Ishikawa (cell line): ENCODE measurements at regions not wholly inside any gene's neighbourhood (a gene's known extent, or its start where the extent isn't known, plus 50 kb on each side); places are given as distances from the start of the nearest gene placed in this dataset.

ENCODE experiments used
- CREB1 ChIP-seq: IDR thresholded peaks from 2 replicates; pipeline ENCODE4 v1.6.1; 2012; ENCODE audit warnings: low read depth
- EP300 ChIP-seq: IDR thresholded peaks from 2 replicates; pipeline ENCODE4 v1.6.1; 2012; ENCODE audit warnings: borderline replicate concordance
- TAF1 ChIP-seq: IDR thresholded peaks from 2 replicates; pipeline ENCODE4 v1.6.1; 2012; ENCODE audit warnings: low read depth, mild to moderate bottlenecking

- TF ChIP-seq TAF1 (no peak), EP300 (no peak), CREB1 (no peak)
These were observed 162.7 kb upstream of the CNOT2 start for GRCh38 chr12:70080566-70080965.
